Stimulated activated effector memory CD8-positive, alpha-beta T cell treated with anti-CD3 and anti-CD28 coated beads, Interleukin-12 subunit alpha, Interleukin-12 subunit beta, amount 100 ng/mL, for 72 hours (primary cell): ENCODE measurements at regions not wholly inside any gene's neighbourhood (a gene's known extent, or its start where the extent isn't known, plus 50 kb on each side); places are given as distances from the start of the nearest gene placed in this dataset.

ENCODE experiments used
- ATAC-seq: fragments of 150-1000 bp; cut with Tn5 transposase; 2 replicates; pipeline ENCODE4 v1.10.0; 2021
- DNase-seq, 2 donors: peaks; one replicate each; pipeline ENCODE4 v3.0.0; 2021 to 2022; ENCODE audit warnings: low spot score in 2 of 2
- H3K27ac Mint-ChIP-seq: one replicate; pipeline ENCODE4 v1.8.0; 2022; ENCODE audit warnings: mild to moderate bottlenecking, mixed read lengths
- H3K36me3 Mint-ChIP-seq: one replicate; pipeline ENCODE4 v1.8.0; 2022; ENCODE audit warnings: mild to moderate bottlenecking, mixed read lengths
- H3K4me1 Mint-ChIP-seq: one replicate; pipeline ENCODE4 v1.8.0; 2022; ENCODE audit warnings: mixed read lengths
- H3K4me3 Mint-ChIP-seq: one replicate; pipeline ENCODE4 v1.8.0; 2022; ENCODE audit warnings: mild to moderate bottlenecking, mixed read lengths
- H3K9me3 Mint-ChIP-seq: one replicate; pipeline ENCODE4 v1.8.0; 2022; ENCODE audit warnings: mixed read lengths

DNA sequence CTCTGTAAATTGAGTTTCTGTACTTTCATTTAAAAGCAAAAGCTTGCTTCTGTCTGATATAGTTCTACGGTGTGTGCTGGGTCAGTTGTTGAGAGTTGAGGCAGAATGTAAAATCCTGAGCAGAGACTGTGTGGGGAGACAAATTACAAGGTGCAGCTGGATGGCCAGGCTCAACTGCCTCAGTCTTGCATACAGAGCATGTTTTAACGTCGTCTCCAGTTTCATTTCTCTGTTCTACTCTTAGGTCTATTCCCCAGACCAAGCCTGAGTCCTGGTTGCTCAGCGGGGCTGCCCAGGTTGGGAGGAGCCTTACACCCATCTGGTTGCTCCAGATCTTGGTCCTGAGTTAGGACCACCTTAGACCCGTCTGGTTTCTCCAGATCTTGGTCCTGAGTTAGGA, 54.4 kb upstream of the MEDAG start:
- no peaks in the 10 kb centered on the region for H3K9me3 Mint-ChIP-seq
- H3K27ac Mint-ChIP-seq = no peak overlapping the region
- peaks cover 25% of the 10 kb centered on the region for H3K4me1 Mint-ChIP-seq
- no peak for ATAC-seq
- H3K36me3 Mint-ChIP-seq = no peaks in the 10 kb centered on the region
- DNase-seq = no peak
- no peak overlapping the region for H3K4me3 Mint-ChIP-seq

DNA sequence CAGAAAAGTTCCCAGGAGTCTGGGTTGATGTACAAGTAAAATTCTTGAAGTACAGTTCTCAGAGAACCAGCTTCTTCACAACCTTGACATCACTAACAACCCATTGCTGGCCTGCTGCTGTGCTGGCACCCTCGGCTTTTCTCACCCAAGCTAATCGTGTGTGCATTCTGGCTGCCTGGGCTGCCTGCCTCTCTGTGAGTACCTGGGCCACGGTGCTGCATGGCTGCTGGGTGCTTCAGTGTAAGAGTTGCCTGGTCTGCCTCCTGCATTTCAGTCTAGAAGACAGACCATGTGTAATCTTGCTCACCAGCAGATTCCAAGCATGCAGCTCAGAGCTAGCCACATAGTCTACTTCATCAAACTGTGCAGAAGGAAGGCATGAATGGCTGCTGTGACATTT, 50.5 kb upstream of the MEDAG start:
- no peak overlapping the region for H3K27ac Mint-ChIP-seq

DNA sequence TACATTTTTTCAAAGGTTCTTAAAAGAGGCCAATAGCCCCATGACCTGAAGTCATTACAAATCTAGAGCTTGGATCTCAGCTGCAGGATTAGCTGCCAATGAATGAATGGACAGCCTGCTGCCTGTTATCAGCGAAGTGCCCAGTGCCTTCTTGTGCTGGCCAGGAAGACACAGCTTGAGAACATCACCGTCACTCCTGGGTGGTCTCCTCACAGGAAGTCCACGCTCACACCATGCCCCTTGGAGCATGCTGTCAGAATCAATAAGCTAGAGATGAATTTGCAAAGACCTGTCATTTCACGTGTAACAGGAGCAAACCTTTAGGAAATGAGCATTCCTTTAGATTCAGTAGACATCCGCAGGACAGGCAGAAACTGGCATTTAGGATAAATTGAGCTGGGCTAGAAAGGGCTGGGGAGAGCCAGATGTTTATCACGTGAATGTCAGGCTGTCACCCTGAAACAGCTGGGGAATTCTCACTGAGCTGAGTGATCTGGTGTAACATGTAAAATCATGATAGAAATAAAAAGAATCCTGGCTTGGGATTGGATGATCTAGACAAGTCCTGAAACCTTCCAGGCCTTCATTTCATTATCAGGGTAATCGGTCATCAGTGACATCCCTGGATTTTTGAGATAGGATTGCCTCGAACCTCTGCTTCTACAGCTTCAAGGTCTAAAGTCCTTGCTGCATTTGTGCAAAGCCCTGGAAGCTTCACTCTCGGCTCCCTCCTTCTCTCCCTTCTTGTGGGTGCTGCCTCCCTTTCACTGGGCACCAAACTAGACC, 49.9 kb upstream of the MEDAG start:
- Mint-ChIP-seq H3K27ac (no peak overlapping the region), H3K4me1 (no peaks in the 10 kb centered on the region), H3K9me3 (no peaks in the 10 kb centered on the region), H3K4me3 (no peak overlapping the region), H3K36me3 (no peaks in the 10 kb centered on the region)
- ATAC-seq (no peak), DNase-seq (no peak)

More for the DNA sequence above, 50.5 kb upstream of the MEDAG start:
- Mint-ChIP-seq H3K4me3 (no peak overlapping the region), H3K4me1 (no peaks in the 10 kb centered on the region), H3K36me3 (no peaks in the 10 kb centered on the region), H3K9me3 (no peaks in the 10 kb centered on the region)
- DNase-seq (no peak), ATAC-seq (no peak)
